Prostate gland (tissue), 2 donors: ENCODE measurements at regions not wholly inside any gene's neighbourhood (a gene's known extent, or its start where the extent isn't known, plus 50 kb on each side); places are given as distances from the start of the nearest gene placed in this dataset.

Source experiments
- CTCF ChIP-seq, 4 experiments: fragments of 200-600 bp in 2 of 4; fragments of 450-650 bp in 2 of 4; sonication (generic) in 2 of 4; IDR thresholded peaks; 1 replicate in 3 of 4; 2 replicates in 1 of 4; pipeline ENCODE4 v1.5.1; 2016 to 2019; ENCODE audit warnings: antibody characterized with exemption in 4 of 4, mild to moderate bottlenecking in 2 of 4, moderate library complexity in 2 of 4
- POLR2AphosphoS5 ChIP-seq: sonication (generic); formaldehyde crosslinking; IDR thresholded peaks from one replicate; pipeline ENCODE4 v1.6.1; 2017; ENCODE audit warnings: antibody characterized with exemption

- TF ChIP-seq CTCF (IDR thresholded peaks at IDR 0.05) (no peak), POLR2AphosphoS5 (no peak)
These were observed 95.1 kb upstream of the SASH1 start for GRCh38 chr6:148247386-148248063.
